GM23338 (cell line): ENCODE measurements at regions not wholly inside any gene's neighbourhood (a gene's known extent, or its start where the extent isn't known, plus 50 kb on each side); places are given as distances from the start of the nearest gene placed in this dataset.

Experiments used
- ATAC-seq: fragments of 200-7000 bp; cut with Tn5 transposase; 3 replicates; pipeline ENCODE4 v1.9.1; 2020
- DNase-seq: peaks from one replicate; pipeline ENCODE4 v3.0.0-alpha.2; 2015; ENCODE audit warnings: low spot score
- H2AFZ ChIP-seq: fragments of 200-600 bp; sonication (generic); 2 replicates; pipeline ENCODE4 v1.8.0; 2016; ENCODE audit warnings: antibody characterized with exemption, mild to moderate bottlenecking, moderate library complexity
- H3F3A ChIP-seq: fragments of 200-600 bp; sonication (generic); replicated peaks from 2 replicates; pipeline ENCODE4 v1.8.0; 2017; ENCODE audit warnings: antibody characterized with exemption, mixed run types, low read depth
- H3K27ac ChIP-seq: fragments of 200-600 bp; sonication (generic); 2 replicates; pipeline ENCODE4 v1.6.1; 2016; ENCODE audit warnings: low read depth
- H3K27me3 ChIP-seq: fragments of 200-600 bp; sonication (generic); 2 replicates; pipeline ENCODE4 v1.8.0; 2016; ENCODE audit warnings: mild to moderate bottlenecking, mixed run types, moderate library complexity; ENCODE audit not compliant: insufficient read depth
- H3K36me3 ChIP-seq: fragments of 200-600 bp; sonication (generic); 2 replicates; pipeline ENCODE4 v1.8.0; 2016; ENCODE audit warnings: mild to moderate bottlenecking; ENCODE audit not compliant: insufficient read depth
- H3K4me1 ChIP-seq: fragments of 200-600 bp; sonication (generic); 2 replicates; pipeline ENCODE4 v1.8.0; 2016; ENCODE audit warnings: mild to moderate bottlenecking, moderate library complexity; ENCODE audit not compliant: insufficient read depth
- H3K4me2 ChIP-seq: fragments of 200-600 bp; sonication (generic); 2 replicates; pipeline ENCODE4 v1.7.1; 2017; ENCODE audit warnings: mixed run types
- H3K4me3 ChIP-seq: fragments of 200-600 bp; sonication (generic); 2 replicates; pipeline ENCODE4 v1.6.1; 2016; ENCODE audit warnings: mixed run types
- H3K79me2 ChIP-seq: fragments of 200-600 bp; sonication (generic); replicated peaks from 2 replicates; pipeline ENCODE4 v1.8.0; 2017; ENCODE audit warnings: mild to moderate bottlenecking; ENCODE audit not compliant: insufficient read depth
- H3K9me2 ChIP-seq: fragments of 200-600 bp; sonication (generic); 2 replicates; pipeline ENCODE4 v1.8.0; 2017; ENCODE audit not compliant: insufficient read depth
- H4K20me1 ChIP-seq: fragments of 200-600 bp; sonication (generic); replicated peaks from 2 replicates; pipeline ENCODE4 v1.8.0; 2017; ENCODE audit warnings: mild to moderate bottlenecking; ENCODE audit not compliant: insufficient read depth
- H3K27ac Mint-ChIP-seq: 2 replicates; pipeline ENCODE4 v1.8.0; 2020; ENCODE audit warnings: inconsistent platforms, mild to moderate bottlenecking, moderate library complexity, mixed read lengths
- H3K27me3 Mint-ChIP-seq: 3 replicates; pipeline ENCODE4 v1.8.0; 2022; ENCODE audit warnings: low read depth, mild to moderate bottlenecking, moderate library complexity, mixed read lengths, inconsistent platforms; ENCODE audit not compliant: insufficient read depth, poor library complexity
- H3K36me3 Mint-ChIP-seq: 3 replicates; pipeline ENCODE4 v1.8.0; 2021; ENCODE audit warnings: low read depth, mild to moderate bottlenecking, inconsistent platforms, moderate library complexity, mixed read lengths
- H3K4me1 Mint-ChIP-seq: 3 replicates; pipeline ENCODE4 v1.8.0; 2020; ENCODE audit warnings: mild to moderate bottlenecking, inconsistent platforms, mixed read lengths
- H3K4me3 Mint-ChIP-seq: 3 replicates; pipeline ENCODE4 v1.8.0; 2021; ENCODE audit warnings: moderate library complexity, mild to moderate bottlenecking, inconsistent platforms, mixed read lengths
- H3K9me3 Mint-ChIP-seq: 3 replicates; pipeline ENCODE4 v1.8.0; 2020; ENCODE audit warnings: moderate library complexity, mild to moderate bottlenecking, inconsistent platforms, mixed read lengths
- CREB1 ChIP-seq: fragments of 250-450 bp; sonication (Bioruptor Pico); IDR thresholded peaks from 2 replicates; pipeline ENCODE4 v1.5.0; 2020; ENCODE audit warnings: low read depth, mild to moderate bottlenecking, moderate library complexity
- CTCF ChIP-seq, 2 experiments: fragments of 200-600 bp in 1 of 2; sonication (generic) in 1 of 2; conservative IDR thresholded peaks; 2 replicates each; pipeline versions ENCODE4 v1.5.1 to v1.6.1; 2016 to 2017; ENCODE audit warnings: antibody characterized with exemption in 2 of 2, low read depth in 2 of 2, mild to moderate bottlenecking in 2 of 2, moderate library complexity in 1 of 2
- ETS1 ChIP-seq: IDR thresholded peaks from 2 replicates; pipeline ENCODE4 v1.6.1; 2016; ENCODE audit warnings: antibody characterized with exemption
- EZH2 ChIP-seq: fragments of 200-600 bp; sonication (generic); IDR thresholded peaks from one replicate; pipeline ENCODE4 v1.8.0; 2017; ENCODE audit warnings: antibody characterized with exemption, mild to moderate bottlenecking, low read depth; ENCODE audit not compliant: unreplicated experiment
- EZH2phosphoT487 ChIP-seq: fragments of 200-600 bp; sonication (generic); IDR thresholded peaks from one replicate; pipeline ENCODE4 v1.8.1; 2018; ENCODE audit warnings: antibody characterized with exemption; ENCODE audit not compliant: unreplicated experiment
- JUNB ChIP-seq: IDR thresholded peaks from one replicate; pipeline ENCODE4 v1.6.1; 2016; ENCODE audit warnings: antibody characterized with exemption; ENCODE audit not compliant: unreplicated experiment
- NANOG ChIP-seq: IDR thresholded peaks from 2 replicates; pipeline ENCODE4 v1.6.1; 2016; ENCODE audit warnings: antibody characterized with exemption, borderline replicate concordance
- POLR2AphosphoS5 ChIP-seq: IDR thresholded peaks from 2 replicates; pipeline ENCODE4 v1.6.1; 2016; ENCODE audit warnings: antibody characterized with exemption, low read depth
- REST ChIP-seq: IDR thresholded peaks from one replicate; pipeline ENCODE4 v1.6.1; 2018; ENCODE audit warnings: antibody characterized with exemption; ENCODE audit not compliant: unreplicated experiment
- STAT1 ChIP-seq: IDR thresholded peaks from one replicate; pipeline ENCODE4 v1.6.1; 2016; ENCODE audit warnings: antibody characterized with exemption; ENCODE audit not compliant: unreplicated experiment
- ZNF114 ChIP-seq: fragments of 250-450 bp; sonication (Bioruptor Pico); IDR thresholded peaks from 2 replicates; pipeline ENCODE4 v1.5.0; 2020; ENCODE audit warnings: mild to moderate bottlenecking, moderate library complexity
- ZNF331 ChIP-seq: fragments of 250-450 bp; sonication (Bioruptor Pico); IDR thresholded peaks from 2 replicates; pipeline ENCODE4 v1.5.0; 2020; ENCODE audit warnings: low read depth, mild to moderate bottlenecking, moderate library complexity
- ZNF462 ChIP-seq: fragments of 250-450 bp; sonication (Bioruptor Pico); IDR thresholded peaks from 2 replicates; pipeline ENCODE4 v1.5.0; 2020; ENCODE audit warnings: mild to moderate bottlenecking, moderate library complexity

GRCh38 chr5:176754376-176754973 lies 55.9 kb upstream of the UNC5A start:
- no peaks in the 10 kb centered on the region for H3K79me2 ChIP-seq
- no peaks in the 10 kb centered on the region for H3K9me2 ChIP-seq
- no peaks in the 10 kb centered on the region for H3F3A ChIP-seq
- H3K4me2 ChIP-seq: no peak overlapping the region
- DNase-seq (no peak), ATAC-seq (no peak)
- no peak overlapping the region for H3K27ac Mint-ChIP-seq
- H3K27me3 ChIP-seq: no peaks in the 10 kb centered on the region
- no peaks in the 10 kb centered on the region for H3K36me3 ChIP-seq
- H3K4me3 Mint-ChIP-seq: no peak overlapping the region
- TF ChIP-seq EZH2phosphoT487 (no peak), REST (no peak), EZH2 (no peak), STAT1 (no peak), CTCF (conservative IDR thresholded peaks at IDR 0.05; ENCODE audit: low read depth in 2 of 2) (no peak), ZNF114 (CRISPR knock-in tag) (no peak), ETS1 (no peak), POLR2AphosphoS5 (no peak), NANOG (no peak), CREB1 (no peak), ZNF462 (no peak), ZNF331 (no peak), JUNB (no peak)
- no peaks in the 10 kb centered on the region for H4K20me1 ChIP-seq
- no peak overlapping the region for H3K4me3 ChIP-seq
- H3K36me3 Mint-ChIP-seq: no peaks in the 10 kb centered on the region
- no peak overlapping the region for H2AFZ ChIP-seq
- H3K9me3 Mint-ChIP-seq: no peaks in the 10 kb centered on the region
- H3K4me1 ChIP-seq: no peaks in the 10 kb centered on the region; the same call in 1 of the 2 replicates
- H3K4me1 Mint-ChIP-seq: no peaks in the 10 kb centered on the region
- no peak overlapping the region for H3K27ac ChIP-seq
- H3K27me3 Mint-ChIP-seq: no peaks in the 10 kb centered on the region
